ENCODE measurements at regions not wholly inside any gene's neighbourhood (a gene's known extent, or its start where the extent isn't known, plus 50 kb on each side); places are given as distances from the start of the nearest gene placed in this dataset.
"Not testable (repeated sequence)": the region's sequence is repeated elsewhere in the genome, so short reads cannot be mapped to it uniquely, and the experiment has no call there.

DNA sequence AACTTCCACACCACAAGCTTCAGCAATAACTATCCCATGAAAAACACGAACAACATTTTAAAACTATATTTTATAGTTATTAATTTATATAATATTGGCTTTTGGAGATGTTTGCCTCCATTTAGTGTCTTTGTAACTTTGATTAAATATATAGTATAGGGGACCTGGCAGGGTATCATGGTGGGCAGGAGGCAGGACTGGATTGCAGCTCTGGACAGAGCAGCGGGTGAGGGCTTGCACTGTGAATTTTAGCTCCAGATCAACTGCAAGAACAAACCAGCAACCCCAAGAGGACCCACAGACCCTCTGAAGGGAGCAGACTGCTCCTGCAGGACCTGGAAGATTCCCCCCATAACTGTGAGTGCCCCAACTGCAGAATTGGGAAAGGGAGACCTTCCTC, 777.9 kb downstream of the KCNJ2 start:
- DNase-seq = no peak
- in situ Hi-C loops (cut with HindIII; ENCODE audit: low pct_ligation_motif_present, low pct_unique_long_range_greater_than_20kb, low sequenced_read_pairs) = no loop called here

DNA sequence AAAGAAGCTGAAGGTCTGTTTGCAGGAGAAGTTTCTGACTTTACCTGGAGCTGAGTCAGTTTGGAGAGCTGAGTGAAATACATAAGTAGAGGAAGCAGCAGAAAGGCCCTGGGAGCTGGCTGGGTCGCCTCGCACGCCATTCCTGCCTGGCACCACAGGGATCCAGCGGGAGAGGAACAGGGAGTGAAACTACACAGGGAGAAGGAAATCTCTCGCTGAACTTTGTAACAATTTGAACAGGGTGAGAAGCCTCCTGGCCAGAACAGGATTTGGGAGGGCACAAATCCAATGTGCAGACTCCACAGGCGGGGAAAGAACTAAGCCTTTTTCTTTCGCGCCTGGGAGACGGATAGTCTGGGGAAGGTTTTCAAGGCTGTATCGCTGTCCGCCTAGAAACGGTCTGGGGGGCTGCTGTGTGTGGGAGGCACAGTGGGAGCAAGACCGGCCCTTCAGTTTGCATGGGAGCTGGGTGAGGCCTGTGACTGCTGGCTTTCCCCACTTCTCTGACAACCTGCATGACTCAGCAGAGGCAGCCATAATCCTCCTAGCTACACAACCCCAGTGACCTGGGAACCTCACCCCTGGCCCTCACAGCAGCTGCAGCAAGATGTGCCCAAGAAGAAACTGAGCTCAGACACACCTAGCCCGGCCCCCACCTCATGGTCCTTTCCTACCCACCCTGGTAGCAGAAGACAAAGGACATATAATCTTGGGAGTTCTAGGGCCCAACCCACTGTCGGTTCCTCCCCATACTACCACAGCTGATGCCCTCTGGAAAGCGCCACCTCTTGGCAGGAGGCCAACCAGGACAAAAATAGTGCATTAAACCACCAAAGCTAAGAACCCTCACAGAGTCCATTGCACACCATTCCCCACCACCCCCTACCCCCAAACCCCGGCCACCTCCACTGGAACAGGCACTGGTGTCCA, 778.6 kb downstream of the KCNJ2 start:
- in situ Hi-C loops (cut with HindIII; ENCODE audit: low pct_ligation_motif_present, low pct_unique_long_range_greater_than_20kb, low sequenced_read_pairs) = no loop called here
- no peak for DNase-seq

DNA sequence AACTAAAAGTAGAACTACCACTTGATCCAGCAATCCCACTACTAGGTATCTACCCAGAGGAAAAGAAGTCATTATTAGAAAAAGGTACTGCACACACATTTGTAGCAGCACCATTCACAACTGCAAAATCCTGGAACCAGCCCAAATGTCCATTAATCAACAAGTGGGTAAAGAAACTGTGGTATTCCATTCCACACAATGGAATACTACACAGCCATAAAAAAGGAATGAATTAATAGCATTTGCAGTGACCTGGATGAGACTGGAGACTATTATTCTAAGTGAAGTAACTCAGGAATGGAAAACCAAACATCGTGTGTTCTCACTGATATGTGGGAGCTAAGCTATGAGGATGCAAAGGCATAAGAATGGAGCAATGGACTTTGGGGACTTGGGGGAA, 783.8 kb downstream of the KCNJ2 start:
- DNase-seq; in situ Hi-C loops (cut with HindIII; ENCODE audit: low pct_ligation_motif_present, low pct_unique_long_range_greater_than_20kb, low sequenced_read_pairs): not testable (repeated sequence)

DNA sequence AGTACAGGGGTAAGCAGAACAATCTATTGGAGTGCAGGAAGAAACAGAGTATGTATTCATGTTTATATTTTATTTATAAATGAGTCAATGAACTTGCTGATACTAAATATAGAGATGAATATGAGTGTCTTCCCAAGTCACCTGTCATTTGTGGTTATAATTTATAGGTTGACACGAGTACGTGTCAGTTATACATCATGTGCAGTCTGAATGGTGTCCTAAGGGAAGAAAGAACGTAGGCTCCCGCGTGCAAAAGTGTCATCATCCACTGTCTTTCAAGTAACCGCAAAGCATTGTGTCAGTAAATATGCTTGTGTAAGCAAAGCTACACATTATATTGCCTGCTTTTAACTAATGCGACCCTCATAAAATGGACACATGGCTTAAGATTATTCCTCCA, 786.1 kb downstream of the KCNJ2 start:
- DNase-seq = no peak
- in situ Hi-C loops (cut with HindIII; ENCODE audit: low pct_ligation_motif_present, low pct_unique_long_range_greater_than_20kb, low sequenced_read_pairs) = no loop called here

DNA sequence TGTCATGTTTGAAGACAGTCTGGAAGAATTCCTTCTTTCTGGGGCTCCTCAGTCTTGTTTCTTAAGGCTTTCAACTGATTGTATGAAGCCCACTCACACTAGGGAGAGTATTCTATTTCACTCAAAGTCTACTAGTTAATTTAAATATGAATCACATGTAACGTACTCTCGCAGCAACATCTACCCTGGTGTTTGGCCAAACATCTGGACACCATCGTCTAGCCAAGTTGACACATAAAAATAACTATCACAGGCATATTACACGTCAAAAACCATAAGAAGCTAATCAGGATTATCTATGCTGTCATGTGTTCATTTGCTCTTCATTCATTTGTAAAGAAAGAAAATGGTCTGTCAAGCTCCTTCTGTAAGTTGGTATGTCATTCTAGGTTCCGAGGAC, 787.4 kb downstream of the KCNJ2 start:
- in situ Hi-C loops (cut with HindIII; ENCODE audit: low pct_ligation_motif_present, low pct_unique_long_range_greater_than_20kb, low sequenced_read_pairs) = no loop called here

DNA sequence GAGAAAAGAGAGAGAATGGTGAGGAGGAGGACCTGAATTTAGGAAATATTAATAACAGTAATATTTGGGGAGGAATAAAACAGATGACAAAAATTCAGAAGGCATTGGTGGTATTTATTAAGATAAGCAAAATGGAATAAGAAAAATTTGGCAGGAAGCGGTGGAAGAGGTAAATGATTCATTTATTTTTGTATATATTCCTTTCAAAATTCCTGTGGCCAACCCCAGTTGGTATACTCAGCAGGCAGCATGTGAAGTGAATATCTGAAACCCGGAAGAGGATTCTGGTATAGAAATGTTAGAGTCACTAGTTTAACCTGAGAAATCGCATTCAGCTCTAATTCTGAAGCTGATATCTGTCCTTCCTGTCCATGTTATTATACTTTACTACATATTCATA, 792.0 kb downstream of the KCNJ2 start:
- in situ Hi-C loops (cut with HindIII; ENCODE audit: low pct_ligation_motif_present, low pct_unique_long_range_greater_than_20kb, low sequenced_read_pairs) = no loop called here
- no peak for DNase-seq

More for the DNA sequence above, 787.4 kb downstream of the KCNJ2 start:
- DNase-seq = no peak

DNA sequence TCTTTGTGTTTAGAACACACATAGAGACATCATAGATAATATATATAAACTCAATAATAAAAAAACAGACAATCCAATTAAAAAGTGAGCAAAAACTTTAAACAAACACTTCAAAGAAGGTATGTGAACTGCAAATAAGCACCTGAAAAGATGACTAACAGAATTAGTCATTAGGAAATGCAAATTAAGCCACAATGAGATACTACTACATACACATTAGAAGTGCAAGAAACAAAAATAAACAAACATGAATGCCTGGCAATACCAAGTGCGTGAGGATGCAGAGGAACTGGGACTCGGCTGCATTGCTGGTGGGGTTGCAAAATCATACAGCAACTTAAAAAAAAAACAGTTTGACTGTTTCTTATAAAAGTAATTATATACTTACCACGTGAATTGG, 799.0 kb downstream of the KCNJ2 start:
- DNase-seq = no peak
- in situ Hi-C loops (cut with HindIII; ENCODE audit: low pct_ligation_motif_present, low pct_unique_long_range_greater_than_20kb, low sequenced_read_pairs) = no loop called here

DNA sequence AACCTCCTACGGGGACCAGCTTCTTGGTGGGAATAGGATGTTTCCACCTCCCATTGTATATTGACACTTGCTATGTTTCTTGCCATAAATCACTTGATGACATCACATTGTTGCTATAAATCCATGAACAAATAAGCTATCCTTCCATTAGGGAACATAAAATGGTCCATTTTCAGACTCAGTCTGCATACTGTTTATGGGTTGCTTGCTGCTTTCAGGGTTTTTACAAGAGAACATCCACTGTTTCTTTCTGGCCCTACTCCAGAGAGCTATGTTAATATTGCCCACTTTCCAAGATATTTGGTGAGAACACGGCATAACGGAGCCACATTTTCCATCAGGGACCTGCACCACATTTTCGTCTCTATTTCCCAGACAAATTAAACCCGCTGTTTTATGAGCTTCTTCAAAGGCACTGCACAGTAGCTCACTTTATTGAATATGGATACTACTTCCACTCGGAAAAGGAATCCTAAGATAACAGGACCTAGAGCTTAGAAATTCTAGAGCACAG, 800.2 kb downstream of the KCNJ2 start:
- no peak for DNase-seq
- in situ Hi-C loops (cut with HindIII; ENCODE audit: low pct_ligation_motif_present, low pct_unique_long_range_greater_than_20kb, low sequenced_read_pairs) = no loop called here

DNA sequence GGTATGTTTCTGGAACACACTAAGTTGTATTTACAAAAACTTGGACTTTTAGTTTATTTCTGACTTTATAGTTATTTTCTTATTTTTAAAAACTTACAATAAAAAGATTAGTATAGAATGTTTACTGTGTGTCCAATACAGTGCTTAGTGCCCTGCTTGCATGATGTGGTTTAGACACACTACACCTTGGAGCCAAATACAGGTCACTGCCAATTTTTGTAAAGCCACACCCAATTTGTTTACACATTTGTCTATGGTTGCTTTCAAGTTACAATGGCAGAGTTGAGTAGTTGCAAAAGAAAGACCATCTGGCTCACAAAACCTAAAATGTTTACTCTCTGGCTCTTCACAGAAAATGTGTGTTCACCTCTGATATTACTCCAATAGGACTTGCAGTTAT, 807.1 kb downstream of the KCNJ2 start:
- in situ Hi-C loops (cut with HindIII; ENCODE audit: low pct_ligation_motif_present, low pct_unique_long_range_greater_than_20kb, low sequenced_read_pairs) = no loop called here
- no peak for DNase-seq

DNA sequence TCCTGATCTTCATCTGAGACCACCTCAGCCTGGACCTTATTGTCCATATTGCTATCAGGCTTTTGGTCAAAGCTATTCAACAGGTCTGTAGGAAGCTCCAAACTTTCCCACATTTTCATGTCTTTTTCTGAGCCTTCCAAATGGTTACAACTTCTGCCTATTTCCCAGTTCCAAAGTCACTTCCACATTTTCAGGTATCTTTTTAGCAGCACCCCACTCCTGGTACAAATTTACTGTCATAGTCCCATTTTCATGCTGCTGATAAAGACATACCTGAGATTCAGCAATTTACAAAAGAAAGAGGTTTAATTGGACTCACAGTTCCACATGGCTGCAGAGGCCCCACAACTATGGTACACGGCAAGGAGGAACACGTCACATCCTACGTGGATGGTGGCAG, 815.5 kb downstream of the KCNJ2 start:
- in situ Hi-C loops (cut with HindIII; ENCODE audit: low pct_ligation_motif_present, low pct_unique_long_range_greater_than_20kb, low sequenced_read_pairs) = no loop called here
- DNase-seq = no peak

DNA sequence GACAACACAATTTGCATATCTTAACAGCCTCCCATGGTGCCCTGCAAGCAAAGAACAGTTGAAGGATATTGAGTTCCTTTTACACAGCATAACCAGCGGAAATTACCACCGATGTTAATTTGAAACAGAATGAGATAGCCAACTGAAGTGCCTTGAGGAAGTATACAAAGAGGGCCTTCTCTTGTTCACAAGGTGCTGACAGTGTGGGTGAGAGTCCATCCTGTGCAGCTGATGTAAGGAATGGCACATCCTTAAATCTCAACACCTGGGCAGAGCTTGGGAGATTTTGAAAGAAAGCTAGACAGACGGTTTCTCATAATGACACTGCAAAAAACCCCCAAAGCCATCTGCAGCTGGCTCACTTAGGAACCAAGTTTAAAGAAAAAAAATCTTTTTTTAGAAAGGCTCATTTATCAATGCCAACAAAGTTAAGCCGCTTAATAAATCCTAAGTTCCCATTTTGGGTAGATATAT, 818.6 kb downstream of the KCNJ2 start:
- in situ Hi-C loops (cut with HindIII; ENCODE audit: low pct_ligation_motif_present, low pct_unique_long_range_greater_than_20kb, low sequenced_read_pairs) = no loop called here
- no peak for DNase-seq

DNA sequence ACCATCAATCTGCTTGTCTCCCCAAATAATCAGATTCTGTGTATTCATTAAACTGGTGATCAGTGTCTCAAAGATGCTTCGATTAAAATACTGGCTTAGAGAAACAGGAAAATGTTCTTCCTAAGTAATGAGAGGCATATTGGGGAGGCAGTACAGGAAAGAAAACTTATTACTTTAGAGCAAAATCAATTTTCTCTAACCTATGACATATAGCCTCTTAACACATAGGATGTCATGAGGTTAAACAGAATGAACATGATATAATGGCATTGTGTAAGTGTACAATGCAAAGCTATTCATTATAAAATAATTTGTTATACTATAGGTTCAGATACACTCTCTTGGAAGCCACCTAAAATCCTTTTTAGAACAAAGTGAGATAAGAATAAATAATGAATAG, 819.3 kb downstream of the KCNJ2 start:
- in situ Hi-C loops (cut with HindIII; ENCODE audit: low pct_ligation_motif_present, low pct_unique_long_range_greater_than_20kb, low sequenced_read_pairs) = no loop called here
- no peak for DNase-seq

DNA sequence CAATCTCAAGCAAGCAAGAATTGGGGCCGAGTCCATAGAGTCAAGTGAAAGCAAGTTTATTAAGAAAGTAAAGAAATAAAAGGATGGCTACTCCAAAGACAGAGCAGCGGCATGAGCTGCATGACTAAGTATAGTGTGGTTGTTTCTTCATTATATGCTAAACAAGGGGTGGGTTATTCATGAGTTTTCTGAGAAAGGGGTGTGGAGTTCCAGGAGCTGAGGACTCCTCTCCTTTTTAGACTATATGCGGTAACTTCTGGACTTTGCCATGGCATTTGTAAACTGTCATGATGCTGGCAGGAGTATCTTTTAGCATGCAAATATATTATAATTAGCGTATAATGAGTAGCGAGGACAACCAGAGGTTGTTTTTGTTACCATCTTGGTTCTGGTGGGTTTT, 819.9 kb downstream of the KCNJ2 start:
- DNase-seq = no peak
- in situ Hi-C loops (cut with HindIII; ENCODE audit: low pct_ligation_motif_present, low pct_unique_long_range_greater_than_20kb, low sequenced_read_pairs) = no loop called here

DNA sequence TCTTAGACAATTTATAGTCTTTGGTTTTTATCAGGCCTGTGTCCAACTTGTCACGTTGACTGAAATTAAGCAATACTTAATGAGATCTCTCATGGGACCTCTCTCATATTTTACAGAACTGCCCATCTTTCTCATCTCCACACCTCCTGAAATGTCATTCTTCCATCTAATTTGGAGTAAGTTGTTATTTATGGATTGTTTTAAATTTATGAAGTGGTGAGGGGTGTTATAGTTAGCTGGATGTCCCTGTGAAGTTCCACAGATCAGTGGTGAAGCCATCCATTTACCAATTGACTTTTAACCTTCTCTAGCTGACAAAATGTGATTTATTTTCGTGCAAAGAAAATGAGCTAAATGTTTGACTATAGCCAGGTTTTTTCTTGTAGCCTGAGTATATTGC, 824.9 kb downstream of the KCNJ2 start:
- in situ Hi-C loops (cut with HindIII; ENCODE audit: low pct_ligation_motif_present, low pct_unique_long_range_greater_than_20kb, low sequenced_read_pairs) = no loop called here
- no peak for DNase-seq

DNA sequence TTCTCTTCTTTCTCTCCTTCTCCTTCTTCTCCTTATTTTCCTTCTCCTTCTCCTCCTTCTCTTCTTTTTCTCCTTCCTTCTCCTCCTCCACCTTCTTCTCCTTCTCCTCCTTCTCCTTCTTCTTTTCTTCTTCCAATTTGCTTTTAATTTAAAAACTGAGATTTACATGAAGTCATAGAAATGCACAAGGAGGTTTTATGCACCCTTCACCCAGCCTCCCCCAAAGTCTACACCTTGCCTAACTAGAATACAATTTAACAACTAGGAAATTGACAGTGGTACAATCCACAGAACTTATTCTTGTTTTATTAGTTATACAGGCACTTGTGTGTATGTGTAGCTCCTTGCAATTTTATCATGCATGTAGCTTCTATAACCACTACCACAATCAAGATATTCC, 826.7 kb downstream of the KCNJ2 start:
- in situ Hi-C loops (cut with HindIII; ENCODE audit: low pct_ligation_motif_present, low pct_unique_long_range_greater_than_20kb, low sequenced_read_pairs) = no loop called here
- DNase-seq = no peak

DNA sequence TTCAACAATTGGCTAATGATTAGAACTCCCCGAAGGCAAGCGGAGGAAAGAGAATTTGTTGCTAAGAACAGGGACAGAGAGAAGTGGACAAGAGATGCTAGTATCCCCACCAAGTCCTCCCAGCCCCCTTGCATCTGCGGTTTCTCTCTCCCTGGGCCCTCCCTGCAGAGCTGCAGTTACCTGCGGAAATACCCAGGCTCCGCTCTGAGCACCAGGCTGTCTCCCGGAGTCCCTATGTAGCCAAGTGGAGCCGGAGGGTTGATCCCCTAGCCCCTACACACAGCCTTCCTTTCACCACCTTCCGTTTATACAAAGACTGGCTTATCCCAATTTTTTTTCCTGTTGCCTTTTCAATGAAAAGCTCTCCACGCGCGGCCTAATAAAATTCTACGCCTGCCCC, 834.4 kb downstream of the KCNJ2 start:
- in situ Hi-C loops (cut with HindIII; ENCODE audit: low pct_ligation_motif_present, low pct_unique_long_range_greater_than_20kb, low sequenced_read_pairs) = no loop called here
- no peak for DNase-seq

DNA sequence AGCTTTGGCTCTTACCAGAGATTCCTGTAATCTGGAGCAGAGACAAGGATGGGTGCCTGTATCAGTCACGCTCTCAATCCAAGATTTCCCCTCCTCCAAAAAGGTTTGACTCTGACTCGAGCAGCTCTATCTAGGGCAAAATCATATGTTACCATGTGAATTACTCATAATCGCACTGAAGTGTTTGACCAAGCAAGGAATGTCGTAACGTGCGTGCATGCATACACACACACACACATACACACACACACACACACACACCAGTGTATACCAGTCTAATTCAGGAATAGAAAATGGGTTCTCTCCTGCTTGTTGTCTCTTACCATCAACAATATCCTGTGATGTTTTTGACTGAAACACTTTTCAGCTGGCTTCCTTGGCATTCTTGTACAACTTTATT, 835.1 kb downstream of the KCNJ2 start:
- no peak for DNase-seq
- in situ Hi-C loops (cut with HindIII; ENCODE audit: low pct_ligation_motif_present, low pct_unique_long_range_greater_than_20kb, low sequenced_read_pairs) = no loop called here

DNA sequence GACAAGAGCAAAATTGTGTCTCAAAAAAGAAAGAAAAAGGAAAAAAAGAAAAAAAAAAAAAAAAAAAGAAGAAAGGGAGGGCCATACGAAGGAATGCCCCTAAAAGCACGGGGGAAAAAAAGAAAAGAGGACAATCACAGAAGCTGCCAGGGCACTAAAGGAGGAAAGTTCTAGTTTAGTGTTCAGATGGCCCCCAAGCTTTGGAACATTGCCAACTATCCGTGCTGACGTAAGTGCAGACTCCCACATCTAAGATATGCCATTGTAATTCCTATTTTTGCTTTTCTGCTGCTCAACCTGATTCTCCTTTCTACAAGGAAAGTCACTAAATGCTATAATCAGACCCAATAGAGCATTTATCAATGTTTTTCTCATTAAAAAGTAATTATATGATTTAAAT, 842.1 kb downstream of the KCNJ2 start:
- DNase-seq = no peak

DNA sequence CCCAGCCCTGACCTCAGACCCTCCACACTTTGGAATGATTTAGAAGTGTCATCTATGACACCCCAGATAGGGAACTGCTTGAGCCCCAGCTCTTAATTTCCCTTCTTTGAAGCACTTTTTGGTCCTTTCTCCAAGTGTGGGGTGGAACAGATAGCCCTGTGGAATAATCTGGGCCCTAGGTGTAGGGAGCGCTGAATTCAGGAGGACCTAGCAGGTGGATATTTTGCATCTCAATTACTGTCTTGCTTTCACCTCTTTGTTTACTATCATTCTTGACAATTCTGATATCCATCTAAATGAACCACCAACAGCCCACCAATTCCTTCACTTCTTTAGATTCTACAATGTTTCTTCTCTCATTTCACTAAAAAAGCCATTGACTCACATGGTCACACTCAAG, 850.4 kb downstream of the KCNJ2 start:
- DNase-seq = no peak
- in situ Hi-C loops (cut with HindIII; ENCODE audit: low pct_ligation_motif_present, low pct_unique_long_range_greater_than_20kb, low sequenced_read_pairs) = no loop called here

More for the DNA sequence above, 842.1 kb downstream of the KCNJ2 start:
- in situ Hi-C loops (cut with HindIII; ENCODE audit: low pct_ligation_motif_present, low pct_unique_long_range_greater_than_20kb, low sequenced_read_pairs) = no loop called here

DNA sequence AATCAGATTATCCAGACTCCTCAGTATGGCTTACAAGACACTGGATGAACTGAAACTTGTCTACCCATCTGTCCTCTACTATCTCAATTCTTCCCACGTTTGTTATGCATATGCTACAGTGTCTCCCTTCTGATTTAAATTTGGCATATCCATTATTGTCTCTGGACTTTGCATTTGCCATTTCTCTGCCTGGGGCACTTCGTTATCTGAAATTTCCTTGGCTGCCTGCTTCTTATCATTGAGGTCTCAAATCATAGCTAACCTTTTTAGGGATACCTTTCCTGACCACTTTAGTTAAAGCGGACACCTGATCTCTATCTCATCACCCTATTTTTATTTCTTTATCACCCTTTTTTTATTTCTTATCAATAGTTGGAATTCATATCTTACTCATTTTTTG, 853.4 kb downstream of the KCNJ2 start:
- no peak for DNase-seq
- in situ Hi-C loops (cut with HindIII; ENCODE audit: low pct_ligation_motif_present, low pct_unique_long_range_greater_than_20kb, low sequenced_read_pairs) = no loop called here
